ENCODE measurements at regions not wholly inside any gene's neighbourhood (a gene's known extent, or its start where the extent isn't known, plus 50 kb on each side); places are given as distances from the start of the nearest gene placed in this dataset.

DNA sequence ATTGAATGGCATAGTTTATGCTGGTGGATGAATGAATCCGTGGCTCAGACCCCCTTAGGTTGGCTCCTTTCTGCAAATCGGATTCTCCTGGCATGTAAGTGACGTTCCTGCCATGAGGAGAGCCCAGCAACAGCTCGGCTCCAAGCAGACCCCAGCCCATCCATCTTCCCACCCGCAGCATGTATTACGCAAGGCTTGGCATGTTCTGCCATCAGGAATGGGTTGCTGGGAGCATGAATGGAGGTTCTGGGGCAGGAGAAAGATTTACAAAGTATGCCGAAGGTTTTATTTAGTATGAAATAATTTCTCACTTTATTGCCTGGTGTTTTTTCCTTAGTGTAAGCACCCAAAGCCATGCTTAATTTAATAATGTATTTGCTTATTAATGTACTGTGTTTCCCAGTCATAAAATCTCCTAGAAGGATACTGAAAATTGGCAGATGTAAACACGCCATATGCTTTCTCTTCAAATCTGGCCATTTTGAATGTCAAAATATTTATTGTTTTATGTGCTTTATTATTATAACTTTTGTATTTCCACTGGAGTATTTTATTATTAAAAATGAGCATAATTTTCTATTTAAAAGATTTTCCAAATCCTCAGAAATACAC, 128.5 kb downstream of the ACKR3 start:
- Mint-ChIP-seq H3K9me3 (no peaks in the 10 kb centered on the region; the same call in 1 of the 2 replicates), H3K4me3 (no peak overlapping the region), H3K4me1 (ENCODE audit: low read depth) (no peaks in the 10 kb centered on the region), H3K36me3 (ENCODE audit: low read depth) (no peaks in the 10 kb centered on the region), H3K27me3 (ENCODE audit: insufficient read depth) (peaks cover 19% of the 10 kb centered on the region), H3K27ac (no peak overlapping the region)
- TF ChIP-seq, protein P1, sequence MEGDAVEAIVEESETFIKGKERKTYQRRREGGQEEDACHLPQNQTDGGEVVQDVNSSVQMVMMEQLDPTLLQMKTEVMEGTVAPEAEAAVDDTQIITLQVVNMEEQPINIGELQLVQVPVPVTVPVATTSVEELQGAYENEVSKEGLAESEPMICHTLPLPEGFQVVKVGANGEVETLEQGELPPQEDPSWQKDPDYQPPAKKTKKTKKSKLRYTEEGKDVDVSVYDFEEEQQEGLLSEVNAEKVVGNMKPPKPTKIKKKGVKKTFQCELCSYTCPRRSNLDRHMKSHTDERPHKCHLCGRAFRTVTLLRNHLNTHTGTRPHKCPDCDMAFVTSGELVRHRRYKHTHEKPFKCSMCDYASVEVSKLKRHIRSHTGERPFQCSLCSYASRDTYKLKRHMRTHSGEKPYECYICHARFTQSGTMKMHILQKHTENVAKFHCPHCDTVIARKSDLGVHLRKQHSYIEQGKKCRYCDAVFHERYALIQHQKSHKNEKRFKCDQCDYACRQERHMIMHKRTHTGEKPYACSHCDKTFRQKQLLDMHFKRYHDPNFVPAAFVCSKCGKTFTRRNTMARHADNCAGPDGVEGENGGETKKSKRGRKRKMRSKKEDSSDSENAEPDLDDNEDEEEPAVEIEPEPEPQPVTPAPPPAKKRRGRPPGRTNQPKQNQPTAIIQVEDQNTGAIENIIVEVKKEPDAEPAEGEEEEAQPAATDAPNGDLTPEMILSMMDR (IDR thresholded peaks at IDR 0.05): no peak
- DNase-seq: no peak

DNA sequence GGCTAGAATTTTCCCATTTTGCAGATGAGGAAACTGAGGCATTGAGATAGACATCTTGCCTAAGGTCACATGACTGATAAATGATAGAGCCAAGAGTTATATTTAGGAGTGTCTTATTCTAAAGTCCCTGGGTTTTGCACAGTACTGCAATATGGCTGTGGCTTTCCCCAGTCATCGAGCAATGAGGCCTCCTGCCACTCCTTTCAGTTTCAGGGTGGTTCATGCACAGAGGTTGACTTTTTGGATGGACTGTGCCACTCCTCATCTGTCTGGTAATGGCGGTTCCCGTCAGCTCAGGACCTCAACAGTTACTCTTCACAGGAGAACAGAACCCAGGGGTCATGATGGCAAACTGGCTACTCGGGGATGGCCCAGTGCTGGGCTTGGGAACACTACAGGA, 131.1 kb downstream of the ACKR3 start:
- H3K9me3 Mint-ChIP-seq: no peaks in the 10 kb centered on the region; the same call in 1 of the 2 replicates
- H3K4me3 Mint-ChIP-seq: no peak overlapping the region

DNA sequence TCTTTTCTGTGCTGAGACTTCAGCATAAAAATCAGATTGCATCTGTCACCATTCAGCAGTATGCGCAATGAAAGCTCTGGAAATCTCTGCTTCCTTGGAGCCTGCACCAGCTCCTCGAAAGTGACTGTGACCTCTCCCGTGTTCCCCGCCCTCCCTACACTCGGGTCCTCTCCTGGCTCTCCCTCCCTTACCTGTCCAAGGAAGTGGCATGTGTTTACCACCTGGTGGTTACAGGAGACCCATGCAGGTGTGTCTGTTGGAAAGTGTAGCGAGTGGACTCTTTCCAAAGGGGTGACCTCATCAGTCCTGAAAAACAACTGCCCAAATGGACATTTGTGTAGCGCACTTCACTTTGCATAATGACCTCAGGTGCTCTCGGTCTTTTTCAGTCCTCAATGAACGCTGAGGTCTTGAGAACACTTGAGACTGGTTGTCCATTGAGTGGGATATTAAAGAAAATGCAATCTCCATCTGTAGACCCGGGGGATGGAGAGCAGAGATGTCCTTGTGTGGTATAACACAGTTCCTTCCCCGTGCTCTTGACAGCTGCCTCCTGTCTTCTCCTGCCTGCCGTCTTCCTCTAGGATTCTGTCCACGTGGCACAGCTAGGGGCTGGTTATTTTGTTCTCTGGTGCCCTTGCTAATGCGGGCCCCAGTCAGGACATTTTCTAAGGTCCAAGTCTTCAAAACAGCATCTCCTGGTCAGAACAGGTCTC, 133.2 kb downstream of the ACKR3 start:
- Mint-ChIP-seq H3K36me3 (ENCODE audit: low read depth) (peaks cover 4% of the 10 kb centered on the region; the same call in 1 of the 2 replicates), H3K27ac (no peak overlapping the region), H3K4me1 (ENCODE audit: low read depth) (no peaks in the 10 kb centered on the region; the same call in 1 of the 2 replicates), H3K27me3 (ENCODE audit: insufficient read depth) (peaks cover 9% of the 10 kb centered on the region), H3K9me3 (peaks cover 6% of the 10 kb centered on the region; the same call in 1 of the 2 replicates), H3K4me3 (no peak overlapping the region)
- DNase-seq: no peak
- TF ChIP-seq, protein P1 (IDR thresholded peaks at IDR 0.05): no peak

More for the DNA sequence above, 131.1 kb downstream of the ACKR3 start:
- Mint-ChIP-seq H3K27ac (no peak overlapping the region), H3K36me3 (ENCODE audit: low read depth) (no peaks in the 10 kb centered on the region), H3K27me3 (ENCODE audit: insufficient read depth) (peaks cover 6% of the 10 kb centered on the region), H3K4me1 (ENCODE audit: low read depth) (no peaks in the 10 kb centered on the region; the same call in 1 of the 2 replicates)
- TF ChIP-seq, protein P1 (IDR thresholded peaks at IDR 0.05): no peak
- no peak for DNase-seq

DNA sequence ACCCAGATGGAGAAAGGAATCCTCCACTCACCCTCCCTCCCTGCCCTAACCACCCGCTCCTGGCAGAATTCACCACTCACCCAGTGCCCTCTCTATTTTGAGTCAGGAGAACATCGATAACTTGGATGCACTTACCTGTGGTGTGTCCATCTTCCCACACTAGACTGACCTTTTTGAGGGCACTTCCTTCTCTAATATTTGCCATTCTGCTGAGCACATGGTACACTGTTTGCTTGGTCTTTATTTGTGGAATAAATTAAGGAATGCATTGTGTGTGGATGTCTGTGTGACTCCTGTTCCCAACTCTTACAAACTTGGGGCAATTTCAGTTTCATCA, 133.7 kb downstream of the ACKR3 start:
- DNase-seq: no peak
- Mint-ChIP-seq H3K27me3 (ENCODE audit: insufficient read depth) (peaks cover 9% of the 10 kb centered on the region), H3K36me3 (ENCODE audit: low read depth) (peaks cover 4% of the 10 kb centered on the region; the same call in 1 of the 2 replicates), H3K27ac (no peak overlapping the region), H3K9me3 (peaks cover 6% of the 10 kb centered on the region; the same call in 1 of the 2 replicates), H3K4me3 (no peak overlapping the region), H3K4me1 (ENCODE audit: low read depth) (no peaks in the 10 kb centered on the region; the same call in 1 of the 2 replicates)
- TF ChIP-seq, protein P1 (IDR thresholded peaks at IDR 0.05): no peak

DNA sequence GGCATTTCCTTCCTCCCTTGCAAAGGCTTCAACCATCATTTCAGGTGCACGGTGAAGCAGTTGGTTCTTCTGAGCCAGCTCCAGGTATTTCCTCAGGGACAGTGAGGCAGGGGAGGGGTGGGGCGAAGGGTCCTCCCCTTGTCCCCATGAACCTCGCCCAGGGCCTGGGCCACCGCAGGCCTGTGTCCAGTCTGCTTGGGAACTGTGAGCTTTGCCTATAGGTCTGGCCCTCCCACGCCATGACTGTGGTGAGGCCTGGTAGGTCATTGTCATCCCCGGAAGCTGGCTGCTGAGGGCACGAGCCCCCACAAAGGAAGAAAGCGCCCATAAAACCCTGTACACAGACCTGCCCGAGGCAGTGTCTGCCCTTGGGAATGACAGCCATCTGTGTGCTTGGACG, 134.3 kb downstream of the ACKR3 start:
- H3K36me3 Mint-ChIP-seq (ENCODE audit: low read depth): peaks cover 4% of the 10 kb centered on the region; the same call in 1 of the 2 replicates
- no peak for DNase-seq
- H3K27me3 Mint-ChIP-seq (ENCODE audit: insufficient read depth): peaks cover 9% of the 10 kb centered on the region
- H3K4me1 Mint-ChIP-seq (ENCODE audit: low read depth): no peaks in the 10 kb centered on the region; the same call in 1 of the 2 replicates
- TF ChIP-seq, protein P1 (IDR thresholded peaks at IDR 0.05): no peak
- H3K27ac Mint-ChIP-seq: no peak overlapping the region
- no peak overlapping the region for H3K4me3 Mint-ChIP-seq
- peaks cover 6% of the 10 kb centered on the region; the same call in 1 of the 2 replicates for H3K9me3 Mint-ChIP-seq

All from HFFc6 (cell line).